DND-41 (cell line): ENCODE measurements at regions not wholly inside any gene's neighbourhood (a gene's known extent, or its start where the extent isn't known, plus 50 kb on each side); places are given as distances from the start of the nearest gene placed in this dataset.

Experiments used
- ATAC-seq: fragments of 200-7000 bp; cut with Tn5 transposase; 3 replicates; pipeline ENCODE4 v1.9.1; 2021; ENCODE audit warnings: low read depth; ENCODE audit not compliant: insufficient read depth
- DNase-seq: peaks from one replicate; pipeline ENCODE4 v3.0.0-alpha.2; 2020
- H2AFZ ChIP-seq: 2 replicates; pipeline ENCODE4 v1.6.0; 2012; ENCODE audit warnings: low read depth, low read length
- H3K27ac ChIP-seq: 2 replicates; pipeline ENCODE4 v1.5.1; 2012; ENCODE audit warnings: low read length, inconsistent platforms
- H3K27me3 ChIP-seq: fragments of 200-600 bp; sonication (generic); 2 replicates; pipeline ENCODE4 v1.6.0; 2012; ENCODE audit warnings: low read length, mild to moderate bottlenecking, inconsistent platforms; ENCODE audit not compliant: insufficient read depth, poor library complexity
- H3K36me3 ChIP-seq: 2 replicates; pipeline ENCODE4 v1.5.1; 2012; ENCODE audit warnings: low read length, inconsistent platforms; ENCODE audit not compliant: insufficient read depth
- H3K4me1 ChIP-seq: 2 replicates; pipeline ENCODE4 v1.5.1; 2012; ENCODE audit warnings: mild to moderate bottlenecking, low read length; ENCODE audit not compliant: insufficient read depth
- H3K4me2 ChIP-seq: 2 replicates; pipeline ENCODE4 v1.6.0; 2012; ENCODE audit warnings: mild to moderate bottlenecking, moderate library complexity, low read length, inconsistent platforms; ENCODE audit not compliant: insufficient read depth
- H3K4me3 ChIP-seq, 2 experiments: fragments of 200-600 bp in 1 of 2; shearing (Covaris generic) in 1 of 2; 2 replicates each; pipeline ENCODE4 v1.5.1; 2012 to 2016; ENCODE audit warnings: inconsistent platforms in 2 of 2, low read length in 2 of 2, mild to moderate bottlenecking in 2 of 2, low read depth in 1 of 2, moderate library complexity in 1 of 2
- H3K79me2 ChIP-seq: 2 replicates; pipeline ENCODE4 v1.6.0; 2012; ENCODE audit warnings: low read length, inconsistent platforms; ENCODE audit not compliant: insufficient read depth
- H3K9ac ChIP-seq: 2 replicates; pipeline ENCODE4 v1.6.0; 2012; ENCODE audit warnings: low read depth, mild to moderate bottlenecking, inconsistent platforms, low read length, moderate library complexity
- H3K9me3 ChIP-seq: 2 replicates; pipeline ENCODE4 v1.5.1; 2012; ENCODE audit warnings: low read length, moderate library complexity, mild to moderate bottlenecking, inconsistent platforms; ENCODE audit not compliant: insufficient read depth, severe bottlenecking
- H4K20me1 ChIP-seq: 2 replicates; pipeline ENCODE4 v1.6.0; 2012; ENCODE audit warnings: low read length; ENCODE audit not compliant: insufficient read depth
- EZH2 ChIP-seq: IDR thresholded peaks from 3 replicates; pipeline ENCODE4 v1.6.1; 2012; ENCODE audit warnings: borderline replicate concordance, low read depth, mild to moderate bottlenecking, moderate library complexity, low read length, inconsistent platforms; ENCODE audit not compliant: severe bottlenecking
- TF ChIP-seq, protein P1 (sequence below): IDR thresholded peaks from 2 replicates; pipeline ENCODE4 v1.5.1; 2012; ENCODE audit warnings: borderline replicate concordance, low read length, moderate library complexity, mild to moderate bottlenecking; ENCODE audit not compliant: poor library complexity, severe bottlenecking; ENCODE audit errors: extremely low read depth

DNA sequence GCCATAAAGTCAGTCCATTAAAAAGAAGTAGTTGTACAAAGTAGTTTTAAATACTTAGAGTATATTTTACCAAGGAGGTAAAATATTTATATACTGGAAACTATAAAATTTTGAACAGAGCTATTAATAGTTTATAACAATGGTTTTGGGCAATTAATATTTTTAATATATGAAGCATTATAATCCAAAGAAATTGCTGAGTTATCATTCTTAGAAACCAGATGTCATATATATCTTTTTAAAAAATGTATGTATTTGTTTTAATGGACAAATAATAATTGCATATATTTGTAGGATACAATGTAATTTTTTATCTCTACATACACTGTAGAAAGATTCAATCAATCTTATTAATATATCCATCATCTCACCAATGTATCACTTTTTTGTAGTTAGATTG is 207.8 kb downstream of the CXXC4 start:
- Histone ChIP-seq H3K9ac (no peak overlapping the region), H2AFZ (no peak overlapping the region), H3K4me2 (no peak overlapping the region), H4K20me1 (no peaks in the 10 kb centered on the region), H3K4me1 (no peaks in the 10 kb centered on the region), H3K4me3 (no peak overlapping the region), H3K27ac (no peak overlapping the region), H3K9me3 (no peaks in the 10 kb centered on the region), H3K36me3 (no peaks in the 10 kb centered on the region), H3K79me2 (no peaks in the 10 kb centered on the region), H3K27me3 (no peaks in the 10 kb centered on the region)
- ATAC-seq (no peak), DNase-seq (no peak)
- TF ChIP-seq, protein P1, sequence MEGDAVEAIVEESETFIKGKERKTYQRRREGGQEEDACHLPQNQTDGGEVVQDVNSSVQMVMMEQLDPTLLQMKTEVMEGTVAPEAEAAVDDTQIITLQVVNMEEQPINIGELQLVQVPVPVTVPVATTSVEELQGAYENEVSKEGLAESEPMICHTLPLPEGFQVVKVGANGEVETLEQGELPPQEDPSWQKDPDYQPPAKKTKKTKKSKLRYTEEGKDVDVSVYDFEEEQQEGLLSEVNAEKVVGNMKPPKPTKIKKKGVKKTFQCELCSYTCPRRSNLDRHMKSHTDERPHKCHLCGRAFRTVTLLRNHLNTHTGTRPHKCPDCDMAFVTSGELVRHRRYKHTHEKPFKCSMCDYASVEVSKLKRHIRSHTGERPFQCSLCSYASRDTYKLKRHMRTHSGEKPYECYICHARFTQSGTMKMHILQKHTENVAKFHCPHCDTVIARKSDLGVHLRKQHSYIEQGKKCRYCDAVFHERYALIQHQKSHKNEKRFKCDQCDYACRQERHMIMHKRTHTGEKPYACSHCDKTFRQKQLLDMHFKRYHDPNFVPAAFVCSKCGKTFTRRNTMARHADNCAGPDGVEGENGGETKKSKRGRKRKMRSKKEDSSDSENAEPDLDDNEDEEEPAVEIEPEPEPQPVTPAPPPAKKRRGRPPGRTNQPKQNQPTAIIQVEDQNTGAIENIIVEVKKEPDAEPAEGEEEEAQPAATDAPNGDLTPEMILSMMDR, result no peak
- TF ChIP-seq EZH2, result no peak

DNA sequence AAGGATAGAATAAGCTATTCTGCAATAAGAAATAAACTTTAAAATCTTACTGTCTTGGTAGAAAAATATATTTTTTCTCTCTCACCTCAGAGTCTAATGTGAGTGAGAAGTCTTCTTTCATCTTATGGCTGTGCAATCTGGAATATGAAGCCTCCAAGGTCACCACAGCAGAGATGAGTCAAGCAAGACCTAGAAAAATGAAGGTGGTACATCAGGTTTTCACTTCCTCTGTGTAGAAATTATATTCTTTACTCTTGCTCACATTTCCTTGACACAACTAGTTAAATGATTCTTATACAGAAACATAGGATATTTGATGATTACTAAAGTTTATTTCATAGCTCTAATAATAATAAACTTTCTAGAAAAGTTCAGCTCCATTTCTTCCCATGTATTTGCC is 211.4 kb downstream of the CXXC4 start:
- no peaks in the 10 kb centered on the region for H3K9me3 ChIP-seq
- H3K4me1 ChIP-seq, result no peaks in the 10 kb centered on the region
- H3K36me3 ChIP-seq, result no peaks in the 10 kb centered on the region
- no peak overlapping the region for H3K27ac ChIP-seq
- DNase-seq, result no peak
- no peaks in the 10 kb centered on the region for H3K79me2 ChIP-seq
- H3K27me3 ChIP-seq, result no peaks in the 10 kb centered on the region
- no peak for TF ChIP-seq EZH2
- TF ChIP-seq, protein P1, result no peak
- no peak overlapping the region for H3K4me3 ChIP-seq
- no peaks in the 10 kb centered on the region for H4K20me1 ChIP-seq
- H2AFZ ChIP-seq, result no peak overlapping the region
- no peak overlapping the region for H3K4me2 ChIP-seq
- H3K9ac ChIP-seq, result no peak overlapping the region
- ATAC-seq, result no peak

DNA sequence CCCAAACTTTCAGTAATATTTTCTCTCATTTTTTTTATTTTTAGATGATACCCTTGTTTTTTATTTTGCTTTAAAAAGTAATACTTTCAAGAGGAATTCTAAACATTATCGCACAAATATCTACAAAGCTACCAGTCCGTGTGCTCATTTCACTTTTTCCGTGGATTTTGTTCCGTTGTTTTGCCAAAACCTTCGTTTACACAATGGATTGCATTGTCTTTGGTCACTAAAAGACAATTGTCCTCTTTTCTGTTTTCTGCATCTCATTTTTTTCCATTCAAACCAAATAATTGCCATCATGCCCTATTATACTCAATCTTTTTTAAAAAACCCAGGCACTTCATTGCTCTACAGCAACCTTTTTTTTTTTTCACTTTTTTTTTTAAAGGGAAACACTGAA is 214.9 kb downstream of the CXXC4 start:
- no peaks in the 10 kb centered on the region for H3K36me3 ChIP-seq
- ATAC-seq (no peak), DNase-seq (no peak)

More for the DNA sequence above, 214.9 kb downstream of the CXXC4 start:
- H2AFZ ChIP-seq, result no peak overlapping the region
- H4K20me1 ChIP-seq, result no peaks in the 10 kb centered on the region
- no peak overlapping the region for H3K4me3 ChIP-seq
- TF ChIP-seq, protein P1, result no peak
- no peak for TF ChIP-seq EZH2
- no peak overlapping the region for H3K27ac ChIP-seq
- H3K4me2 ChIP-seq, result no peak overlapping the region
- H3K9ac ChIP-seq, result no peak overlapping the region
- no peaks in the 10 kb centered on the region for H3K79me2 ChIP-seq
- no peaks in the 10 kb centered on the region for H3K27me3 ChIP-seq
- H3K4me1 ChIP-seq, result no peaks in the 10 kb centered on the region
- H3K9me3 ChIP-seq, result no peaks in the 10 kb centered on the region
